ENCODE measurements at regions not wholly inside any gene's neighbourhood (a gene's known extent, or its start where the extent isn't known, plus 50 kb on each side); places are given as distances from the start of the nearest gene placed in this dataset.
"Not testable (repeated sequence)": the region's sequence is repeated elsewhere in the genome, so short reads cannot be mapped to it uniquely, and the experiment has no call there.

GRCh38 chr3:145698250-145698649, 462.7 kb downstream of the PLOD2 start:
- Histone ChIP-seq H3K9me3 (ENCODE audit: control insufficient read depth in 2 of 2, insufficient read depth in 1 of 2, low read depth in 1 of 2, low read length in 1 of 2) (no peaks in the 10 kb centered on the region), H3K4me1 (ENCODE audit: control insufficient read depth in 3 of 3, insufficient read depth in 2 of 3, low read depth in 1 of 3, low read length in 2 of 3) (no peaks in the 10 kb centered on the region), H3K27ac (ENCODE audit: low read depth in 1 of 3, low read length in 2 of 3) (no peak overlapping the region), H3K36me3 (ENCODE audit: control insufficient read depth in 3 of 3, insufficient read depth in 2 of 3, low read depth in 1 of 3, low read length in 3 of 3) (no peaks in the 10 kb centered on the region), H3K27me3 (ENCODE audit: control insufficient read depth in 3 of 3, insufficient read depth in 3 of 3, low read length in 3 of 3) (no peaks in the 10 kb centered on the region), H3K4me3 (ENCODE audit: low read depth in 1 of 3, low read length in 3 of 3) (no peak overlapping the region)
- FAIRE-seq (no peak), DNase-seq (no peak)
- 63 to 64% (median 64%) methylated on average over 7 of the region's 7 CpGs for WGBS, 3 donors

DNA sequence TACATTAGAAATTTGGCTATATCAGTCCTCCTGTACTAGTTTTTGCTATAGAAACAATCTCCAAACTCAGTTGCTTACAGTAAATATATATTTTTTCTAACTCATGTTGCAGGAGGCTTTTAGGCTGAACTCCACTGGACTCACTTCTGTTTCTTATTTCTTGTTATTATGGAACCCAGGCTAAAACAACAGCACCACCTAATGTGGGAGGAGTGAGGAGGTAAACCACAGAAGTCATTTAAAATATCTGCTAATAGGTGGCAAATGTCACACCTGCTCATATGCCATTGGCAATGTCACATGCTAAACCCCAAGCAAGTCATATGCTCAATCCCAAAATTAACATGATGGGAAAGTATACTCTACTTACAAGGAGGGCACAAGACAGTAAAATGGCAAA, 462.2 kb downstream of the PLOD2 start:
- no peaks in the 10 kb centered on the region for H3K9me3 ChIP-seq (ENCODE audit: control insufficient read depth in 2 of 2, insufficient read depth in 1 of 2, low read depth in 1 of 2, low read length in 1 of 2)
- DNase-seq (no peak), FAIRE-seq (no peak)
- no peaks in the 10 kb centered on the region for H3K36me3 ChIP-seq (ENCODE audit: control insufficient read depth in 3 of 3, insufficient read depth in 2 of 3, low read depth in 1 of 3, low read length in 3 of 3)
- H3K27ac ChIP-seq (ENCODE audit: low read depth in 1 of 3, low read length in 2 of 3), result no peak overlapping the region
- H3K4me1 ChIP-seq (ENCODE audit: control insufficient read depth in 3 of 3, insufficient read depth in 2 of 3, low read depth in 1 of 3, low read length in 2 of 3), result no peaks in the 10 kb centered on the region
- H3K4me3 ChIP-seq (ENCODE audit: low read depth in 1 of 3, low read length in 3 of 3), result no peak overlapping the region
- H3K27me3 ChIP-seq (ENCODE audit: control insufficient read depth in 3 of 3, insufficient read depth in 3 of 3, low read length in 3 of 3), result no peaks in the 10 kb centered on the region

GRCh38 chr3:145704020-145704419, 457.0 kb downstream of the PLOD2 start:
- DNase-seq (no peak), FAIRE-seq (no peak)
- Histone ChIP-seq H3K36me3 (ENCODE audit: control insufficient read depth in 3 of 3, insufficient read depth in 2 of 3, low read depth in 1 of 3, low read length in 3 of 3) (no peaks in the 10 kb centered on the region), H3K9me3 (ENCODE audit: control insufficient read depth in 2 of 2, insufficient read depth in 1 of 2, low read depth in 1 of 2, low read length in 1 of 2) (no peaks in the 10 kb centered on the region), H3K27me3 (ENCODE audit: control insufficient read depth in 3 of 3, insufficient read depth in 3 of 3, low read length in 3 of 3) (no peaks in the 10 kb centered on the region), H3K27ac (ENCODE audit: low read depth in 1 of 3, low read length in 2 of 3) (no peak overlapping the region), H3K4me3 (ENCODE audit: low read depth in 1 of 3, low read length in 3 of 3) (no peak overlapping the region), H3K4me1 (ENCODE audit: control insufficient read depth in 3 of 3, insufficient read depth in 2 of 3, low read depth in 1 of 3, low read length in 2 of 3) (no peaks in the 10 kb centered on the region)

GRCh38 chr3:145709779-145710178, 451.2 kb downstream of the PLOD2 start:
- not testable (repeated sequence) for H3K9me3 ChIP-seq (ENCODE audit: control insufficient read depth in 2 of 2, insufficient read depth in 1 of 2, low read depth in 1 of 2, low read length in 1 of 2); DNase-seq; H3K4me3 ChIP-seq (ENCODE audit: low read depth in 1 of 3, low read length in 3 of 3); H3K27ac ChIP-seq (ENCODE audit: low read depth in 1 of 3, low read length in 2 of 3); FAIRE-seq; H3K27me3 ChIP-seq (ENCODE audit: control insufficient read depth in 3 of 3, insufficient read depth in 3 of 3, low read length in 3 of 3); H3K36me3 ChIP-seq (ENCODE audit: control insufficient read depth in 3 of 3, insufficient read depth in 2 of 3, low read depth in 1 of 3, low read length in 3 of 3); H3K4me1 ChIP-seq (ENCODE audit: control insufficient read depth in 3 of 3, insufficient read depth in 2 of 3, low read depth in 1 of 3, low read length in 2 of 3)
- WGBS, 3 donors, result 50 to 88% (median 64%) methylated on average over 1 of the region's 1 CpG

DNA sequence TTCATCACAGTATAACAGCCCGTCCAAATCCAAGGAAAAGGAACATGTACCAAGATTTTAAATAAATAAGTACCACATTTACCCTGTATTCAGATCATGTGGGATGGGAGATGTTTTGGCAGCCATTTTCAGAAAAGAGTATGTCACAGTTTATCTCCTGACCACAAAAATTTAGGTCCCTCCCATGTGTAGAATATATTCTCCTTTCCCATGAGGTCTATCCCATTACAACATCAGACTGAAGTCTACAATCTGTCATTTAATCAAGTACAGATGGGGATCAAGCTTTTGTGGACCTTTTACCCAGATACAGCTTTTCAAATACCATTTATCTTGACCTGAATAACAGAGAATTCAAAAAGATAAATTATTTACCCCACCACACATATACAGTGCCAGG, 444.5 kb downstream of the PLOD2 start:
- no peaks in the 10 kb centered on the region for H3K27me3 ChIP-seq (ENCODE audit: control insufficient read depth in 3 of 3, insufficient read depth in 3 of 3, low read length in 3 of 3)
- H3K27ac ChIP-seq (ENCODE audit: low read depth in 1 of 3, low read length in 2 of 3), result no peak overlapping the region
- FAIRE-seq, result no peak
- H3K36me3 ChIP-seq (ENCODE audit: control insufficient read depth in 3 of 3, insufficient read depth in 2 of 3, low read depth in 1 of 3, low read length in 3 of 3), result no peaks in the 10 kb centered on the region
- 84 to 91% (median 88%) methylated on average over 1 of the region's 1 CpG for WGBS, 3 donors
- no peak overlapping the region for H3K4me3 ChIP-seq (ENCODE audit: low read depth in 1 of 3, low read length in 3 of 3)
- no peak for DNase-seq
- no peaks in the 10 kb centered on the region for H3K4me1 ChIP-seq (ENCODE audit: control insufficient read depth in 3 of 3, insufficient read depth in 2 of 3, low read depth in 1 of 3, low read length in 2 of 3)
- no peaks in the 10 kb centered on the region for H3K9me3 ChIP-seq (ENCODE audit: control insufficient read depth in 2 of 2, insufficient read depth in 1 of 2, low read depth in 1 of 2, low read length in 1 of 2)

- H3K4me3 ChIP-seq (ENCODE audit: low read depth in 1 of 3, low read length in 3 of 3), result no peak overlapping the region
- no peak for FAIRE-seq
- no peak for DNase-seq
- H3K4me1 ChIP-seq (ENCODE audit: control insufficient read depth in 3 of 3, insufficient read depth in 2 of 3, low read depth in 1 of 3, low read length in 2 of 3), result no peaks in the 10 kb centered on the region
- no peak overlapping the region for H3K27ac ChIP-seq (ENCODE audit: low read depth in 1 of 3, low read length in 2 of 3)
- 70 to 74% (median 70%) methylated on average over 1 of the region's 1 CpG for WGBS, 3 donors
- H3K27me3 ChIP-seq (ENCODE audit: control insufficient read depth in 3 of 3, insufficient read depth in 3 of 3, low read length in 3 of 3), result no peaks in the 10 kb centered on the region
- no peaks in the 10 kb centered on the region for H3K9me3 ChIP-seq (ENCODE audit: control insufficient read depth in 2 of 2, insufficient read depth in 1 of 2, low read depth in 1 of 2, low read length in 1 of 2)
- no peaks in the 10 kb centered on the region for H3K36me3 ChIP-seq (ENCODE audit: control insufficient read depth in 3 of 3, insufficient read depth in 2 of 3, low read depth in 1 of 3, low read length in 3 of 3)
These were observed 441.9 kb downstream of the PLOD2 start for GRCh38 chr3:145719114-145719513.

DNA sequence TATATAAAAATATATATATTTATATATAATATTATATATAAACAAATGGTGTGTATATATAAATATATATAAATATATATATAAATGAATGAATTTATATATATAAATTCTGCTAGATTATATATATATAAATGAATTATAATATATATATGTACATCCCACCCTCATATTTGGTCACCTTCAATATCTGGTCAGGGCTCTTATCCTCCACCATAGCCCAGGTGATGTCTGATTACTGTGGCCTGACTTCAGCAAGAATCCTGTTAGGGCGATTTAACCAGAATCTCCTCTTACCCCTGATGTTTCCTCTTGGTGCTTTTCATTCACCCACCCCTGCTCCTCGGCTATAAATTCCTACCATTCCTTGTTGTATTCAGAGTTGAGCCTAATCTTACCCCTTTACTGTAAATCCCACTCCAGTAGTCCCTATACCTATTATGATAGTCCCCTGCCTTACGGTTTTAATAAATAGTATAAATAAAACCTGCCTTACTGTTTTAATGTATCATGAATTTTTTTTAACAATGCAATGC, 439.6 kb downstream of the PLOD2 start:
- H3K4me1 ChIP-seq (ENCODE audit: control insufficient read depth in 3 of 3, insufficient read depth in 2 of 3, low read depth in 1 of 3, low read length in 2 of 3), result no peaks in the 10 kb centered on the region
- no peaks in the 10 kb centered on the region for H3K9me3 ChIP-seq (ENCODE audit: control insufficient read depth in 2 of 2, insufficient read depth in 1 of 2, low read depth in 1 of 2, low read length in 1 of 2)
- 88 to 91% (median 90%) methylated on average over 3 of the region's 3 CpGs for WGBS, 3 donors
- no peaks in the 10 kb centered on the region for H3K27me3 ChIP-seq (ENCODE audit: control insufficient read depth in 3 of 3, insufficient read depth in 3 of 3, low read length in 3 of 3)
- FAIRE-seq (no peak), DNase-seq (no peak)
- no peak overlapping the region for H3K4me3 ChIP-seq (ENCODE audit: low read depth in 1 of 3, low read length in 3 of 3)
- H3K27ac ChIP-seq (ENCODE audit: low read depth in 1 of 3, low read length in 2 of 3), result no peak overlapping the region
- H3K36me3 ChIP-seq (ENCODE audit: control insufficient read depth in 3 of 3, insufficient read depth in 2 of 3, low read depth in 1 of 3, low read length in 3 of 3), result no peaks in the 10 kb centered on the region

DNA sequence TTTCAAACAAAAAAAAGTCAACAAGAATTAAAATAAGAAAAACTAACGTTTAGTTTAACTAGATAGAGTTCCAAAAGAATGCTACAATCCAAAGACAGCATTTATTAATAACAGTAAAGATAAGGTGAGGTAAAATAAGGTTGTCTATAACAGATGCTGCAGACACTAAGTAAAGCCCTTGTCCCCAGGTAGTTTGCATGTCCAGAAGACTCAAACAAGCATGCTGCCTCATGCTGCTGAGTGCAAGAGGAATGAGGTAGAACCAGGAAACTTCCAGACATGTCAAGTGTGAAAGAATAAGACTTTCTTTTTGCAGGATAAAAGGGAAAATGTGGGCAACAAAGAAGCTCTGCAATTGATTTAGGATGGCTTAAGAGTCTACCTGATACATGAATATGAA, 439.2 kb downstream of the PLOD2 start:
- no peak for DNase-seq
- Histone ChIP-seq H3K4me1 (ENCODE audit: control insufficient read depth in 3 of 3, insufficient read depth in 2 of 3, low read depth in 1 of 3, low read length in 2 of 3) (no peaks in the 10 kb centered on the region), H3K27me3 (ENCODE audit: control insufficient read depth in 3 of 3, insufficient read depth in 3 of 3, low read length in 3 of 3) (no peaks in the 10 kb centered on the region), H3K27ac (ENCODE audit: low read depth in 1 of 3, low read length in 2 of 3) (no peak overlapping the region), H3K9me3 (ENCODE audit: control insufficient read depth in 2 of 2, insufficient read depth in 1 of 2, low read depth in 1 of 2, low read length in 1 of 2) (no peaks in the 10 kb centered on the region), H3K36me3 (ENCODE audit: control insufficient read depth in 3 of 3, insufficient read depth in 2 of 3, low read depth in 1 of 3, low read length in 3 of 3) (no peaks in the 10 kb centered on the region), H3K4me3 (ENCODE audit: low read depth in 1 of 3, low read length in 3 of 3) (no peak overlapping the region)
- no peak for FAIRE-seq
- WGBS, 3 donors, result 38 to 66% (median 52%) methylated on average over 1 of the region's 1 CpG

- WGBS, 3 donors, result 87 to 90% (median 88%) methylated on average over 3 of the region's 3 CpGs
These were observed 433.5 kb downstream of the PLOD2 start for GRCh38 chr3:145727476-145727875.

More at GRCh38 chr3:145727476-145727875, 433.5 kb downstream of the PLOD2 start:
- Histone ChIP-seq H3K36me3 (ENCODE audit: control insufficient read depth in 3 of 3, insufficient read depth in 2 of 3, low read depth in 1 of 3, low read length in 3 of 3) (no peaks in the 10 kb centered on the region), H3K9me3 (ENCODE audit: control insufficient read depth in 2 of 2, insufficient read depth in 1 of 2, low read depth in 1 of 2, low read length in 1 of 2) (no peaks in the 10 kb centered on the region), H3K27me3 (ENCODE audit: control insufficient read depth in 3 of 3, insufficient read depth in 3 of 3, low read length in 3 of 3) (no peaks in the 10 kb centered on the region), H3K4me1 (ENCODE audit: control insufficient read depth in 3 of 3, insufficient read depth in 2 of 3, low read depth in 1 of 3, low read length in 2 of 3) (no peaks in the 10 kb centered on the region), H3K27ac (ENCODE audit: low read depth in 1 of 3, low read length in 2 of 3) (no peak overlapping the region), H3K4me3 (ENCODE audit: low read depth in 1 of 3, low read length in 3 of 3) (no peak overlapping the region)
- DNase-seq (no peak), FAIRE-seq (no peak)

Measured in small intestine (tissue), 7 donors.